ENCODE measurements at regions not wholly inside any gene's neighbourhood (a gene's known extent, or its start where the extent isn't known, plus 50 kb on each side); places are given as distances from the start of the nearest gene placed in this dataset.
"Not testable (repeated sequence)": the region's sequence is repeated elsewhere in the genome, so short reads cannot be mapped to it uniquely, and the experiment has no call there.

- not testable (repeated sequence) for H3K27ac ChIP-seq (ENCODE audit: low read depth, low read length); H3K36me3 ChIP-seq (ENCODE audit: control insufficient read depth, insufficient read depth, low read length); H3K4me3 ChIP-seq (ENCODE audit: low read length); H3K9ac ChIP-seq (ENCODE audit: low read length); H3K4me1 ChIP-seq (ENCODE audit: control insufficient read depth, insufficient read depth, low read length); H3K27me3 ChIP-seq (ENCODE audit: control insufficient read depth, insufficient read depth, low read length)
Observed at GRCh38 chr19:34871911-34872310, 54.8 kb upstream of the ZNF30 start.

- Histone ChIP-seq H3K27me3 (ENCODE audit: control insufficient read depth, insufficient read depth, low read length) (peaks cover 4% of the 10 kb centered on the region), H3K36me3 (ENCODE audit: control insufficient read depth, insufficient read depth, low read length) (no peaks in the 10 kb centered on the region), H3K4me1 (ENCODE audit: control insufficient read depth, insufficient read depth, low read length) (no peaks in the 10 kb centered on the region), H3K27ac (ENCODE audit: low read depth, low read length) (no peak overlapping the region), H3K9ac (ENCODE audit: low read length) (no peak overlapping the region), H3K4me3 (ENCODE audit: low read length) (no peak overlapping the region)
Observed at GRCh38 chr19:34867631-34868030, 59.1 kb upstream of the ZNF30 start.

- not testable (repeated sequence) for H3K9ac ChIP-seq (ENCODE audit: low read length); H3K4me3 ChIP-seq (ENCODE audit: low read length); H3K27ac ChIP-seq (ENCODE audit: low read depth, low read length); H3K27me3 ChIP-seq (ENCODE audit: control insufficient read depth, insufficient read depth, low read length); H3K36me3 ChIP-seq (ENCODE audit: control insufficient read depth, insufficient read depth, low read length); H3K4me1 ChIP-seq (ENCODE audit: control insufficient read depth, insufficient read depth, low read length)
Observed at GRCh38 chr19:34865225-34865624, 61.5 kb upstream of the ZNF30 start.

GRCh38 chr19:34859823-34860736, 66.6 kb upstream of the ZNF30 start:
- H3K4me1 ChIP-seq (ENCODE audit: control insufficient read depth, insufficient read depth, low read length); H3K9ac ChIP-seq (ENCODE audit: low read length); H3K27ac ChIP-seq (ENCODE audit: low read depth, low read length); H3K36me3 ChIP-seq (ENCODE audit: control insufficient read depth, insufficient read depth, low read length); H3K27me3 ChIP-seq (ENCODE audit: control insufficient read depth, insufficient read depth, low read length): not testable (repeated sequence)
- peak overlapping the region; percentile 27 for H3K4me3 ChIP-seq (ENCODE audit: low read length)

GRCh38 chr19:34859325-34859724, 67.4 kb upstream of the ZNF30 start:
- not testable (repeated sequence) for H3K27me3 ChIP-seq (ENCODE audit: control insufficient read depth, insufficient read depth, low read length); H3K36me3 ChIP-seq (ENCODE audit: control insufficient read depth, insufficient read depth, low read length); H3K4me1 ChIP-seq (ENCODE audit: control insufficient read depth, insufficient read depth, low read length); H3K9ac ChIP-seq (ENCODE audit: low read length); H3K27ac ChIP-seq (ENCODE audit: low read depth, low read length); H3K4me3 ChIP-seq (ENCODE audit: low read length)

GRCh38 chr19:34856052-34856451, 70.7 kb upstream of the ZNF30 start:
- H3K27ac ChIP-seq (ENCODE audit: low read depth, low read length): no peak overlapping the region
- H3K36me3 ChIP-seq (ENCODE audit: control insufficient read depth, insufficient read depth, low read length): no peaks in the 10 kb centered on the region
- no peak overlapping the region for H3K9ac ChIP-seq (ENCODE audit: low read length)
- no peaks in the 10 kb centered on the region for H3K27me3 ChIP-seq (ENCODE audit: control insufficient read depth, insufficient read depth, low read length)
- H3K4me1 ChIP-seq (ENCODE audit: control insufficient read depth, insufficient read depth, low read length): no peaks in the 10 kb centered on the region
- H3K4me3 ChIP-seq (ENCODE audit: low read length): no peak overlapping the region

GRCh38 chr19:34853369-34853768, 73.3 kb upstream of the ZNF30 start:
- H3K4me3 ChIP-seq (ENCODE audit: low read length): no peak overlapping the region
- H3K9ac ChIP-seq (ENCODE audit: low read length): no peak overlapping the region
- H3K4me1 ChIP-seq (ENCODE audit: control insufficient read depth, insufficient read depth, low read length): no peaks in the 10 kb centered on the region
- no peaks in the 10 kb centered on the region for H3K36me3 ChIP-seq (ENCODE audit: control insufficient read depth, insufficient read depth, low read length)
- no peaks in the 10 kb centered on the region for H3K27me3 ChIP-seq (ENCODE audit: control insufficient read depth, insufficient read depth, low read length)
- H3K27ac ChIP-seq (ENCODE audit: low read depth, low read length): no peak overlapping the region

- no peak overlapping the region for H3K9ac ChIP-seq (ENCODE audit: low read length)
- H3K36me3 ChIP-seq (ENCODE audit: control insufficient read depth, insufficient read depth, low read length): no peaks in the 10 kb centered on the region
- H3K4me1 ChIP-seq (ENCODE audit: control insufficient read depth, insufficient read depth, low read length): no peaks in the 10 kb centered on the region
- H3K27me3 ChIP-seq (ENCODE audit: control insufficient read depth, insufficient read depth, low read length): no peaks in the 10 kb centered on the region
- H3K27ac ChIP-seq (ENCODE audit: low read depth, low read length): no peak overlapping the region
- H3K4me3 ChIP-seq (ENCODE audit: low read length): no peak overlapping the region
Observed at GRCh38 chr19:34852669-34853068, 74.0 kb upstream of the ZNF30 start.

GRCh38 chr19:34851277-34851804, 75.4 kb upstream of the ZNF30 start:
- Histone ChIP-seq H3K36me3 (ENCODE audit: control insufficient read depth, insufficient read depth, low read length) (no peaks in the 10 kb centered on the region), H3K4me3 (ENCODE audit: low read length) (peak overlapping the region; percentile 3), H3K27ac (ENCODE audit: low read depth, low read length) (no peak overlapping the region), H3K27me3 (ENCODE audit: control insufficient read depth, insufficient read depth, low read length) (no peaks in the 10 kb centered on the region), H3K4me1 (ENCODE audit: control insufficient read depth, insufficient read depth, low read length) (no peaks in the 10 kb centered on the region), H3K9ac (ENCODE audit: low read length) (no peak overlapping the region)

- no peaks in the 10 kb centered on the region for H3K4me1 ChIP-seq (ENCODE audit: control insufficient read depth, insufficient read depth, low read length)
- no peak overlapping the region for H3K27ac ChIP-seq (ENCODE audit: low read depth, low read length)
- no peaks in the 10 kb centered on the region for H3K36me3 ChIP-seq (ENCODE audit: control insufficient read depth, insufficient read depth, low read length)
- H3K9ac ChIP-seq (ENCODE audit: low read length): no peak overlapping the region
- no peak overlapping the region for H3K4me3 ChIP-seq (ENCODE audit: low read length)
- H3K27me3 ChIP-seq (ENCODE audit: control insufficient read depth, insufficient read depth, low read length): no peaks in the 10 kb centered on the region
Observed at GRCh38 chr19:34847393-34847792, 74.4 kb upstream of the ZNF599 start.

- Histone ChIP-seq H3K36me3 (ENCODE audit: control insufficient read depth, insufficient read depth, low read length) (no peaks in the 10 kb centered on the region), H3K4me1 (ENCODE audit: control insufficient read depth, insufficient read depth, low read length) (no peaks in the 10 kb centered on the region), H3K27ac (ENCODE audit: low read depth, low read length) (no peak overlapping the region), H3K4me3 (ENCODE audit: low read length) (no peak overlapping the region), H3K9ac (ENCODE audit: low read length) (no peak overlapping the region), H3K27me3 (ENCODE audit: control insufficient read depth, insufficient read depth, low read length) (no peaks in the 10 kb centered on the region)
Observed at GRCh38 chr19:34844277-34844676, 71.3 kb upstream of the ZNF599 start.

GRCh38 chr19:34841780-34842179, 68.8 kb upstream of the ZNF599 start:
- no peak overlapping the region for H3K9ac ChIP-seq (ENCODE audit: low read length)
- no peaks in the 10 kb centered on the region for H3K4me1 ChIP-seq (ENCODE audit: control insufficient read depth, insufficient read depth, low read length)
- H3K27ac ChIP-seq (ENCODE audit: low read depth, low read length): no peak overlapping the region
- H3K36me3 ChIP-seq (ENCODE audit: control insufficient read depth, insufficient read depth, low read length): no peaks in the 10 kb centered on the region
- H3K4me3 ChIP-seq (ENCODE audit: low read length): no peak overlapping the region
- H3K27me3 ChIP-seq (ENCODE audit: control insufficient read depth, insufficient read depth, low read length): no peaks in the 10 kb centered on the region

Data from rectal smooth muscle tissue (tissue), 1 donor.